Kidney epithelial cell (primary cell): ENCODE measurements at regions not wholly inside any gene's neighbourhood (a gene's known extent, or its start where the extent isn't known, plus 50 kb on each side); places are given as distances from the start of the nearest gene placed in this dataset.
A peak's percentile ranks its signal among the peaks of the same experiment; 100 is the strongest.

Experiments
- DNase-seq: peaks from one replicate; pipeline ENCODE4 v3.0.0-alpha.2; 2010; ENCODE audit warnings: low read depth
- H3K27me3 ChIP-seq: 2 replicates; pipeline ENCODE4 v1.6.0; 2011; ENCODE audit warnings: low read length; ENCODE audit not compliant: control insufficient read depth, insufficient read depth
- H3K36me3 ChIP-seq: 2 replicates; pipeline ENCODE4 v1.5.1; 2011; ENCODE audit warnings: low read length; ENCODE audit not compliant: control insufficient read depth, insufficient read depth
- H3K4me3 ChIP-seq: 2 replicates; pipeline ENCODE4 v1.5.1; 2011; ENCODE audit warnings: low read depth, mild to moderate bottlenecking, control low read depth, low read length
- TF ChIP-seq, protein P1 (sequence below): IDR thresholded peaks from 2 replicates; pipeline ENCODE4 v1.5.1; 2011; ENCODE audit warnings: mild to moderate bottlenecking, moderate library complexity, low read length, control low read depth, inconsistent platforms; ENCODE audit not compliant: insufficient read depth, poor library complexity, severe bottlenecking

DNA sequence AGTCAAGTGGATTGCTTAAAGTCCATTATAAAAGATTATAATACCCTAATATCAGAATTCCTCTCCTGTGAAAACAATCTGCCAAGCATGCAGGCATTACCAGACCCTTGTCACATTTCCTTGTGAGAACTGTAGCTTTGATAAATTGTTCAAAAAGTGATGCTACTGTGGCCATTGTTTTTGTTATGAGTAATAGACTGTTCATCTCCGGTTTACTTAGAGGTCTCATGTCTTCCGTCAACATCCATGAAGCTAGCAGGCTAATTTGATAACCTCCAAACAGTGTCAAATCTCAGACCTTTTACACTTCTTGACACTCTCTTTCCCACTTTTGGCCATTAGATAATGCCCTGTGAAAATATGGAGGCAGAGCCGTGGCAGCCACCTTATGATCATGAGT, 342.7 kb downstream of the CPS1 start:
- Histone ChIP-seq H3K27me3 (no peaks in the 10 kb centered on the region), H3K36me3 (no peaks in the 10 kb centered on the region), H3K4me3 (no peak overlapping the region)
- TF ChIP-seq, protein P1, sequence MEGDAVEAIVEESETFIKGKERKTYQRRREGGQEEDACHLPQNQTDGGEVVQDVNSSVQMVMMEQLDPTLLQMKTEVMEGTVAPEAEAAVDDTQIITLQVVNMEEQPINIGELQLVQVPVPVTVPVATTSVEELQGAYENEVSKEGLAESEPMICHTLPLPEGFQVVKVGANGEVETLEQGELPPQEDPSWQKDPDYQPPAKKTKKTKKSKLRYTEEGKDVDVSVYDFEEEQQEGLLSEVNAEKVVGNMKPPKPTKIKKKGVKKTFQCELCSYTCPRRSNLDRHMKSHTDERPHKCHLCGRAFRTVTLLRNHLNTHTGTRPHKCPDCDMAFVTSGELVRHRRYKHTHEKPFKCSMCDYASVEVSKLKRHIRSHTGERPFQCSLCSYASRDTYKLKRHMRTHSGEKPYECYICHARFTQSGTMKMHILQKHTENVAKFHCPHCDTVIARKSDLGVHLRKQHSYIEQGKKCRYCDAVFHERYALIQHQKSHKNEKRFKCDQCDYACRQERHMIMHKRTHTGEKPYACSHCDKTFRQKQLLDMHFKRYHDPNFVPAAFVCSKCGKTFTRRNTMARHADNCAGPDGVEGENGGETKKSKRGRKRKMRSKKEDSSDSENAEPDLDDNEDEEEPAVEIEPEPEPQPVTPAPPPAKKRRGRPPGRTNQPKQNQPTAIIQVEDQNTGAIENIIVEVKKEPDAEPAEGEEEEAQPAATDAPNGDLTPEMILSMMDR = no peak
- DNase-seq = peak; percentile 2

GRCh38 chr2:210901326-210901725, 344.9 kb downstream of the CPS1 start:
- TF ChIP-seq, protein P1 = no peak
- Histone ChIP-seq H3K27me3 (no peaks in the 10 kb centered on the region), H3K36me3 (no peaks in the 10 kb centered on the region), H3K4me3 (no peak overlapping the region)
- DNase-seq = no peak

DNA sequence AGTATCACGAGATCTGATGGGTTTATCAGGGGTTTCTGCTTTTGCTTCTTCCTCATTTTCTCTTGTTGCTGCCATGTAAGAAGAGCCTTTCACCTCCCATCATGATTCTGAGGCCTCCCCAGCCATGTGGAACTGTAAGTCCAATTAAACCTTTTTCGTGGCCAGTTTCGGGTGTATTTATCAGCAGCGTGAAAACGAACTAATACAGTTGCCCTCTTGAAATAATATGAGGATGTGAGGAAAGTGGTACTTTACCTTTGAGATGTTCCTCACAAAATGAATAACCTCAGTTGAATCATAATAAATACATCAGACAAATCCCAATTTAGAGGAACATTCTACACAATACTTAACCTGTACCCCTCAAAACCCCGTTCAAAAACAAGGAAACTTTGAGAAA, 356.4 kb downstream of the CPS1 start:
- Histone ChIP-seq H3K36me3 (no peaks in the 10 kb centered on the region), H3K27me3 (no peaks in the 10 kb centered on the region), H3K4me3 (no peak overlapping the region)
- DNase-seq = no peak
- TF ChIP-seq, protein P1 = no peak

- no peak for DNase-seq
- H3K27me3 ChIP-seq = no peaks in the 10 kb centered on the region
- TF ChIP-seq, protein P1 = no peak
- H3K36me3 ChIP-seq = no peaks in the 10 kb centered on the region
- H3K4me3 ChIP-seq = no peak overlapping the region
These were observed 357.1 kb downstream of the CPS1 start for GRCh38 chr2:210913461-210913860.

GRCh38 chr2:210915912-210916311, 359.5 kb downstream of the CPS1 start:
- TF ChIP-seq, protein P1 = no peak
- Histone ChIP-seq H3K36me3 (no peaks in the 10 kb centered on the region), H3K4me3 (no peak overlapping the region), H3K27me3 (no peaks in the 10 kb centered on the region)
- no peak for DNase-seq

- no peak for DNase-seq
- H3K4me3 ChIP-seq = no peak overlapping the region
- H3K36me3 ChIP-seq = no peaks in the 10 kb centered on the region
- TF ChIP-seq, protein P1 = no peak
- H3K27me3 ChIP-seq = no peaks in the 10 kb centered on the region
These were observed 361.1 kb downstream of the CPS1 start for GRCh38 chr2:210917465-210917864.
